NCI-H2171 treated with DMSO at 0.1 percent for 48 hours (cell line): ENCODE measurements at regions not wholly inside any gene's neighbourhood (a gene's known extent, or its start where the extent isn't known, plus 50 kb on each side); places are given as distances from the start of the nearest gene placed in this dataset.

Source experiments
- DNase-seq: peaks from one replicate; lab custom pipeline; 2025; lab: John Stamatoyannopoulos, UW

DNA sequence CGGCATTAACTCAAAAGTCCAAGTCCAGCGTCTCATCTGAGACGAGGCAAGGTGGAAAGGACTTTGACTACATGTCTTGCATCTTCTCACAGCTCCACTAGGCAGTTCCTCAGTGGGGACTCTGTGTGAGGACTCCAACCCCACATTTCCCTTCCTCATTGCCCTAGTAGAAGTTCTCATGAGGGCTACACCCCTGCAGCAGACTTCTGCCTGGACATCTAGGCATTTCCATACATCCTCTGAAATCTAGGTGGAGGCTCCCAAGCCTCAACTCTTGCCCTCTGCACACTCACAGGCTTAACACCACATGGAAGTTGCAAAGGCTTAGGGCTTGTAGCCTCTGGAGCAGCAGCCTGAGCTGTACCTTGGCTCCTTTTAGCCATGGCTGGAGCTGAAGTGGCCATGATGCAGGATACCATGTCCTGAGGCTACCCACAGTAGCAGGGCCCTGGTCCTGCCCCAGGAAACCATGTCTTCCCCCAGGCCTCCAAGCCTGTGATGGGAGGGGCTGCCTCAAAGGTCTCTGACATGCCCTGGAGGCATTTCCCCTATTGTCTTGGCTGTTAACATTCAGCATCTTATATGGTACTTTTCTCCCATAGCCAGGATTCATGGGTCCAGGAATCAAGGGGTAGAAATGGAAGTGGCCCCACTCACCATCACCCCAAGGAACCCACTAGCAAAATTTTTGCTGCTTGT, 194.6 kb upstream of the KCNG1 start:
- DNase-seq = no peak

DNA sequence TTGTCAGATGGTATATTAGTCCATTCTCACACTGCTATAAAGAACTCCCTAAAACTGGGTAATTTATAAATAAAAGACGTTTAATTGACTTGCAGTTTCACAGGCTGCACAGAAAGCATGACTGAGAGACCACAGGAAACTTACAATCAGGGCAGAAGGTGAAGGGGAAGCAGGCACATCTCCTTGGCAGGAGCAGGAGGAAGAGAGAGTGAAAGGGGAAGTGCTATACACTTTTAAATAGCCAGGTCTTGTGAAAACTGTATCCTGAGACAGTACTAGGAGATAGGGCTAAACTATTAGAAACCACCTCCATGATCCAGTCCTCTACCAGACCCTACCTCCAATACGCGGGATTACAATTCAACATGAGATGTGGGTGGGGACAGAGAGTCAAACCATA, 193.9 kb upstream of the KCNG1 start:
- no peak for DNase-seq

DNA sequence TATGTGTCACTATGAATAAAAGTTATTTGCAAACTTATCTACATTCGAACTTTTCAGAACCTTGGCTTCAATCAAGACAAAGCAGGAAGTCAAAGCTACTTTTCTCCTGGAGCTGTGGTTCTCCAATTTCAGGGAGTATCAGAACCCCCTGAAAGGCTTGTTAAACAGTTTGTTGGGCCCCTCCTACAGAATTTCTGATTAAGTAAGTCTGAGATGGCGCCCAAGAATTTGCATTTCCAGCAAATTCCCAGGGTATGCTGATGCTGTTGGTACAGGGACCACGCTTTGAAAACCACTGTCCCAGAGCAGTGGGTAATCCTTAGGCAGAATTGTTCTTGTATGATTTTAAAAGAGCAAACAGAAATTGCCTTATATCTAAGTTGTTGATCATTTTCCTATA, 189.9 kb upstream of the KCNG1 start:
- no peak for DNase-seq

DNA sequence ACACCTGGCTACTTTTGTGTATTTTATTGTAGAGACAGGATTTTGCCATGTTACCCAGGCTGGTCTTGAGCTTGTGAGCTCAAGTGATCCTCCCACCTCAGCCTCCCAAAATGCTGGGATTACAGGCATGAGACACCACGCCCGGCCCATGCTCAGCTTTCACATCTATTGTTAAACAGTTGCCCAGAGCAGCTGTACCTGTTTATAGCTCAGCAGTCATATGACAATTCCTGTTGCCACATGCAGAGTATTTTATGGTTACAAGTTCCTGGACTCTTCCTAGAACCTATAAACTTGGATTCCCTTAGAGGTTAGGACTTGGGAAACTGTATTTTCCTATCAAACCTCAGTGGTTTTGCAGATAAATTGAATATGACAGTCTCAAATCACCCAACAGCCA, 188.3 kb upstream of the KCNG1 start:
- DNase-seq = no peak

DNA sequence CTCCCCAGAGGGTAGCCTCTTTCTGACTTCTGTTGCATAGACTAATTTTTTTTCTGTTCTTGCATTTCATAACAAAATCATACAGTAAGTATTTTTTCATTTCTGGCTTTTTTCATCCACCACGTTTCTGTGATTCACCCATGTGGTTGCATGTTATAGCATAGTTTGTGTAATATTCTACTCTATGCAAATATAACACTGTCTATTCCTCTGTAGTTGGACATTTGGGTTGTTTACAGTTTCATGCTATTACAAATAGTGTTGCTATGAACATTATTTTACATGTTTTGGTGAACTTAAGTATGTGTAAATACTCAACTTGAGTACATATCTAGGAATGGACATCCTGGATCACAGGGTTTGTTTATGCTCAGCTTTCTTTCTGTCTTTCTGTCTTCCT, 187.2 kb upstream of the KCNG1 start:
- no peak for DNase-seq

DNA sequence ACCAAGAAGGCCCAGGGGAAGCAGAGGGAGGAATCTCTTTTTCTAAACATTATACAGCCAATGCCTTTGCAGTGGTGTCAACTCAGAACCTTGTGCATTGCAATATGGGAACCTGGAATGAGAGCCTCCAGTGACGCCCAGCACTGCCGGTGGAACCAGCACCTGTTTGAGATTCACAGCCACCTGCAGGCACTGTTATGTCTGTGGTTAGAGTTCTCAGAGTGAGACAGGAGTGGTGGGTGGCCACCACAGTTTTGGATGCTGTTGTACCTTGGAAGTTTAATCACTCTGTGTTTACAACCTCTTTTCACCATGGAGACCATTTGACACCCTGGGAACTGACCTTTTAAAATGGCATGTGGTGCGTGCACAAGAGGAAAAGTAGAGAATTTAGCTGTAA, 185.3 kb upstream of the KCNG1 start:
- DNase-seq = no peak

DNA sequence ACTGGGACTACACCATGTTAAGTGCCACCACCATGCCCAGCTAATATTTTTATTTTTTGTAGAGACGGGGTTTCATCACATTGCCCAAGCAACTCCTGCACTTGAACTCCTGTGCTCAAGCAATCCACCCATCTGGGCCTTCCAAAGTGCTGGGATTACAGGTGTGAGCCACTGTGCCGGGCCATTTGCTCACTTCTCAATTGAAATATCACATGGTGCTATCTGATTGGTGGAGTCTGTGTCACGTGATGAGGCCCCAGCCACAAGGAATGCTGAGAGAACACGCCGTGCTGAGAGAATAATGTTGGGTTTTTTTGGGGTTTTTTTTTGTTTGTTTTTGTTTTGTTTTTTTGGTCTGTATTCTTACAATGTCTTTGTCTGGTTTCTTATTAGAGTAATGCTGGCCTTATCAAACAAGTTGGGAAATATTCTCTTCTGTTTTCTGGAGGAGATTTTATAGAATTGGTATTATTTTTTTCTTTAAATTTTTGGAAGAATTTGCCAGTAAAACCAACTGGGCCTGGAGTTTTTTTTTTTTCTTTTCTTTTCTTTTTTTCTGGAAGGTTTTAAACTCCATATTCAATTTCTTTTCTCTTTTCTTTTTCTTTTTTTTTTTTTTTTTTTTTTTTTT, 183.2 kb upstream of the KCNG1 start:
- DNase-seq = no peak

DNA sequence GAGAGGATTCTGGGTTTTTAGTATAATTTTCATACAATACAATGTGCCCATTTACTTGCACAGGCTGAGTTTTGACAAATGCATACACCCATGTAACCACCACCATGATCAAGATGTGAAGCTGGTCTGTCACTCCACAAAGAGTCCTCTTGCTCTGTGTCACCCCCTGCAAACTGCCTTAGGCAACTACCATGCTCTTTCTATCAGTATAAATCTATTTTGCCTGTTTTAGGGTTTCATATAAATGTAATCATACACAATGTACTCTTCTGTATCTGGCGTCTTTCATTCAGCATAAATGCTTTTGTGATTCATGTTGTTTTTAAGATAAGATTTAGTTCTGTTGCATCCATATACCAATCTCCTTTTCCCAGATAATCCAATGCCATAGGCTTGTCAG, 181.9 kb upstream of the KCNG1 start:
- no peak for DNase-seq

DNA sequence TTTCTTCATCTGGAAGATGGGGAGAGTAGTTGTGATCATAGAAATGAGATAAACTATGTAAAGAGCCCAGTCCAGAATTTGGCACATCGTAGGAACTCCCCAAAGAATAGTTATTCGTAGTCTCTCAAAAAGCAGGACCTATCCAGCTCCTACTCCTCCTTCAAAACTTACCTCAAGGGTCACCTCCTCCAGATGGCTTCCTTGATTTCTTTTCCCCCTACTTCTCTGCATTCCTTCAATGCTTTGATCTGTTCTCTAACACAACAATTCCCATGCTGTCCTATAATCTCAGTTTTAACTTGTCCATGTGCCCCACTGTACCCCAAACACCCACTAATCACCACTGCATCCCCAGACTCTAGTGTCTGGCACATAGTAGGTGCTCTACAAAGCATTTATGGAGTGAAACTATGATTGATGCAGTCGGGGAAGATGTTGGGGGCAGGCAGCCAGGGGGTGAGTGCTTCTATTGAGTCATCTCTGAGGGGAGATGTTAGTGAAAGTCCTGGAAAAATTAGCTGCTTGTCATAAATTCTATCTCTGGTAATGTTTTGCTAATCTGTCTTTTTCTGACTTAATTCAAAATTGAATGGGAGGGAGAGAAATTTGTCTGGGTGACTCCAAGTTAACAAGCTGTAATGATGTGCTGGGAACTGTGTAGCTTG, 181.3 kb upstream of the KCNG1 start:
- no peak for DNase-seq

DNA sequence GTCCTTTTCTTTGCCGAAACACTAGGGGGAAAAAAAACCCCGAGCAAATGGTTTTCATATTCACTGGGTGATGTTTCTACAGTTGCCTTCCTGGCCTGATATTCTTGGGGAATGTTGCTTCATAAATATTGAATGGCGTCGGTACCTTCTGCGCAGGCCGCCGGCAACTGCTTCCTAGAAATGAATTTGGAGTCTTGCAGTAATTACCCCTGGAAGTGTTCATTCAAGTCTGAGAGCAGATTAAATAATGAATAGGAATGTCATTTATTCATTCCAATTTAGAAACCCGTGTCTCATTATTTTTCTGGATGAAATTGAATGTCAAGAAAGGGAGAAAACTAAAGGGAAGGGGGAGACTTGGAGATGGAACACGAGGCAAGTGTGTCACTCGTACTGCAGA, 179.4 kb upstream of the KCNG1 start:
- DNase-seq = no peak

DNA sequence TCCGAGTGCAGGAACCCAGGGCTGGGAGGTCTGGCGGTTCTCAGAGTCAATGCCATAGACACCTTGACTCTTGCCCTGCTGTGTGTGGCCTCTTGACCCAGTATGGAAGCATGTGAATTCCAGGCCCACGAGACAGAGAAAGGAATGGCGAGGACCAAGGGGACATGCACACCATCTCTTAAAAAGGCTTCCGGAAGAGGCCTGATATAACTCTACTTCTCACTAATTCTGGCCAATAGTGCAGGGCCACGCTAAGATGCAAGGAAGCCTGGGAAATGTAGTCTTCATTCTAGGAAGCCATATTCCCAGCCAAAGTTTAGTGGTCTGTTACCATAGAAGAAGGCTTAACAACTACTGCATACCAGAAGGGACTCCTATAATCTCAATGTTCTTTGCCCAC, 177.0 kb upstream of the KCNG1 start:
- no peak for DNase-seq

DNA sequence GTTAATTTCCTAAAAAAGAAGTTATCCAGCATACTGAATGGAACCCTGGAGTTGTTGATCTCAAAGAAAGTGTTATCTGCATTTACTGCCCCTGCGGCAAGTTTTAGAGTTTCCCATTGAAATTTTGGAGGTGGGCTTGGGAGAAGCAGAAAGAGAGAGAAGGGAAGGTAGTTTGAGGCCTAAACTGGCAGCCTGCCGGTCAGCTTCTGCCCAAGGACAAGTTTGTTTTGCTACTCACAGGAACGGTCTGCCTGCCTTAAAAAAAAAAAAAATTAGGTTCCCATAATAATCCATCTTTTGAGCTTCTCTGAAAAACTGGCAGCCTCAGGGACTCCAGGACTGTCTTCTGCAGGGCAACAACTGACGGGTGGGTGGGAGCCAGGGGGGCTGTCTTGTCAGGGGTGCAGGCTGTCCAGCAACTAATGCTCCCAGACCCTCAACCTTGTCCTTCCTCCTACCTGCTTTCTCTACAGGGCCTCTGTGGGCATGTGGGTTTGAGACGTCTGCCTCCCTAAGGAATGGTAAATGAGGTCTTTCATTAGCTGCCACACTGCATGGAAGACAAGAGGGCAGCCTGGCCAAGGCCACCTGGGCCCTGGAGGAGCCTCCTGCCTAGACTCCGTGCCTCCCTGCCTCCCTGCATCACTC, 176.1 kb upstream of the KCNG1 start:
- no peak for DNase-seq

DNA sequence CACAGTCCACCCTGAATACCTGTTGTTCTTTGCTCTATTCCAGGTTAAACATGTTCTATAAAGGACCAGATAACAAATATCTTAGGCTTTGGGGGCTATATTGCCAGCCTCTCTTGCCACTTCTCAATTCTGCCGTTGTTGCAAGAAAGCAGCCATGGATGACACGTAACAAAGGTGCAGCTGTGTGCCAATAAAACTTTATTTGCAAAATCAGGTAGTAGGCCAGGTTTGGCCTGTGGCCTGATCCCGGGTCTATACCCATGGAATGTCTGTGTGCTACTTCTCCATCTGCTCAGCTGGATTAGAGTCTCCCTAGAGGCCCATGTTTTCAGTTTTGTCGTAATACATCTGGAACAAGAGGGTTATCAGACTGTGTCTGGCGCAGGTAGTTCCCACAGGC, 175.3 kb upstream of the KCNG1 start:
- DNase-seq = no peak

DNA sequence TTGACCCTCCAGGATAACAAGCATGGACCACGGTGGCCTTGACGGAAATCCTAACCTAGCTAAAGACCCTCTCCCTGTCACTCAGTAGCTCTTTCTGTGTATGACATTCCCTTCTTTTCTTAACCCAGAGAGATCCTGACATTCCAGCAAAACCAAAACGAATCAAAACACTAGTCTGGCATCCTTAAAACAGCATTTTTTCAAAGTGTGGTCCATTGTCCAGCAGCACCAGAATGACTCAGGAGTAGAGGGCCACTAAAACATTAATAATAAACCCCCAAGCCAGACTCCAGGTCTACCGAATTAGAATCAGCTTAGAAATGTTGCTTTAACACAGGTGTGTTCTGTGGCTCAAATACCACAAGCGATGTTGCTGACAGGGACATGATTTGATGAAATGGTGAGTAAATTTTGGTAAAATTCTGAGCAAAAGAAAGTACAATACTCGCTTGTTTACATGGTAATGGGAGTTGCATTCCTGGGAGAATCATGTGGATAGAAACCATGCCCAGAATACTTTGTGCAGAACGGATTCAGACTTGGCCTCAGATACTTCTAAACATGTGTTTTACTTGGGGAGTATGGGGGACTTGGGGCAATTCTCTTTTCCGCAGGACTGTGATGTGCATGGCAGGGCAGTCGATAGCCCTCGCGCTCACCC, 174.2 kb upstream of the KCNG1 start:
- DNase-seq = no peak

DNA sequence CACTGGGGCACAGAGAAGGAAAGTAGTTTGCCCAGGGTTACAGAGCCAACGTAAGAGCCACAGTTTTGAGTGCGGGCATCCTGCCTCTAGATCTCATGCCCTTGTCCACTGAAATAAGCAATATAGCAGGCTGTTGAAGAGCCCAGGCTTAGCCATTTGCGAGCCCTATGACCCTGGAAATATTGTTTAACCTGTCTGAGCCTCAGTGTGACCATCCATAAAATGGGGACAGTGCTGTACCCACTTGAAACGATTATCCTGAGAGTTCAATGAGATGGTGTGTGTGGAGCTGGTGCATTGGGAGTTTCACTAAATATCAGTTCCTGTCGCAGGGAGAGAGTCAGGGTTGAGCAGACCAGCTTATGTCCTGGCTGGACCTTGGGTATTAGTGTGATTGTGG, 173.1 kb upstream of the KCNG1 start:
- no peak for DNase-seq

DNA sequence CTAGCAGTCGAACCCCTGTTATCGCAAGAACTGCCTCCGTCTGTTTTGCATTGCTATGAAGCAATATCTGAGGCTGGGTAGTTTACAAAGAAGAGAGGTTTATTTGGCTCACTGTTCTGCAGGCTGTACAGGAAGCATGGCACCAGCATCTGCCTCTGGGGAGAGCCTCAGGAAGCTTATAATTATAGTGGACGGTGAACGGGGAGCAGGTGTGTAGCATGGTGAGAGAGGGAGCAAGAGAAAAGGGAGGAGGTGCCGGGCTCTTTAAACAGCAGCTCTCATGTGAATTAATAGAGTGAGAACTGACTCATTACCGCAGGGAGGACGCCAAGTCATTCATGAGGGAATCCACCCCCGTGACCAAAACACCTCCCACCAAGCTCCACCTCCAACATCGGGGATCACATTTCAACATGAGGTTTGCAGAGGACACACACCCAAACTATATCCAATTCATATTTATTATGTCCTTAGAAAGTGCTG, 172.6 kb upstream of the KCNG1 start:
- peak; percentile 24 for DNase-seq

DNA sequence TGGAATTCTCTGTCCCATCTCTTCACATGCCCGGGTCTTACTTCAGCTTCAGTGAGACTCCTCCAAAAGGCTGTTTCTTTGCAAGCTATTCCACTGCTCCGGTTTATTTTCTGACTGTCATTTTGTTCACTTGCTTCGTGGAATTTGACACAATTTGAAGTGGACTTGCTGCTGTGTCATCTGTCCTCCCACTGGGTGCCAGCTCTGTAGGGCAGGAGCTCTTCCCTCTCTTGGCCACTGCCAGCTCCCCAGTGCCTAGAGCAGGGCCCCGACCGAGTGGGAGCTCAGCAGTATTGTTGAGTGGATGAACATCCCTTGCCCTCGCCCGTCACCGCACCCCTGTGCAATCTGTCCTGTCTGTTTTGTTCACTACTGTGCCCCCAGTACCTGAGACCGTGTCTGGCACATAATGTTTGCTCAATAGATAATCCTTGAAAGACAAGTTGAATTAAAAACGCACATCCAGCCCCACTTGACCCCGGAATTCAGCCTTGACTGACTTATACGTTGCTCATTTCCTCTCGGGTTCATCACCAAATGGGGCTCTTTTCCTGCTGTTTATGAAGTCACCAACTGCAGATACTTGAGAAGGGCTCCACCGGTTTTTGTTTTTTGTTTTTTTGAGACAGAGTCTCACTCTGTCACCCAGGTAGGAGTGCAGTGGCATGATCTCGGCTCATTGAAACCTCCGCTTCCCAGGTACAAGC, 170.3 kb upstream of the KCNG1 start:
- no peak for DNase-seq

DNA sequence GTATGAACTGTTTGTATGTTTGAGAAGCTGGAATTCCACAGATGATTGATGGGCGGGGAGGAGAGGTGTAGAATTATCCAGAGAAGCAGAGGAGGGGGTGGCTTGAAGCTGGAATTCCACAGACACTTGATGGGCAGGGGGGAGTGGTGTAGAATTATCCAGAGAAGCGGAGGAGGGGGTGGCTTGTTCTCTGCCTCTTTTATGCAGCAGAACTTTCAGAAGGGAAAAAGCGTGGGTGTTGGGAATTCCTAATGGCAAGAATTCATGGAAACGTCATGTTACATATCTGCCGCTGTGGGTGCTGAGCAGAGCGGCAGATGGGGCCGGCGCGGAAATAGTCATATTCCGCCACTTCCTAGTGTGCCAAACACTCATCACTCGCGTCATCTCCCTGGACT, 167.9 kb upstream of the KCNG1 start:
- no peak for DNase-seq

DNA sequence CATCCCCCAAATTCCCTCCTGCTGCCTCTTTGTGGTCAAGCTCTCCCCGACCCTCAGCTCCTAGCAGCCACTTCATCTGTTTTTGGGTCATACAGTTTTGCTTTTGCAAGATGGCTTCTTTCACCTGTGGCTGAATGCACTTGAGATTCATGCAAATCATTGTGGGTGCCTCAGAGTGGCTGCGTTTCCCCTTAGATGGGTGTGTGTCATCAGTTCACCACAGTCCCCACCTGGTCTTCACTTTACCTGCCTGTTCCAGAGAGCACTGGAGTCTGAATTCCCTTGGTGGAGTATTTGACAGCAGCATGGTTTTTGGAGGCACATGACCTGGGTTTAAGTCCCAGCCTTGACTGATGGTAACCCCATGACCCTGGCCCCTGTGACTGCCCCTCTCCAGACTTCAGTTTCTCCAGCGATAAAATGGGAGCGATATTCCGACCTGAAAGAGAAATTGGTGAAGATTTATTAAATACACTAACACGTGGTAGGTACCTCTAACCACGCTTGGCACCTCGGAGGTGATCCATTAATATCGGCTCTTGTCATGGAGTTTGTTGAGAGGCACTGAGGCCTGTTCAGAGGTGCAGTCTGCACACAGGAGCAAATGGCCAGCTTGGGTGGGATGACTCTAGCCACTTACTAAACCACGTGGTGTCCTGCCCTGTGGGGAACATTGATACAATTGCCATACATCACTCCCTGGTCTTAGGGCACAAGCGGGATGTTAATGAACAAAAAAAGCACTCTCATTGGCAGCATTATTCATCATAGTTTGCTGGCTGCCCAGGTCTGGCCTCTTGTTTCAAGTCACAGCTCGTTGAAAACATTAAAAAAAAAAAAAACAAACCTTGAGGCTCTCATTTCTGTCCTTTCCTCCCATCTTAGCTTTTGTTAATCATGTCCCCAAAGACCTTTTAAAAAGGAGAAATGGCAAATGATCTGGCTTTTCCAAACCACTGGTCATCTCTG, 167.2 kb upstream of the KCNG1 start:
- DNase-seq = no peak

DNA sequence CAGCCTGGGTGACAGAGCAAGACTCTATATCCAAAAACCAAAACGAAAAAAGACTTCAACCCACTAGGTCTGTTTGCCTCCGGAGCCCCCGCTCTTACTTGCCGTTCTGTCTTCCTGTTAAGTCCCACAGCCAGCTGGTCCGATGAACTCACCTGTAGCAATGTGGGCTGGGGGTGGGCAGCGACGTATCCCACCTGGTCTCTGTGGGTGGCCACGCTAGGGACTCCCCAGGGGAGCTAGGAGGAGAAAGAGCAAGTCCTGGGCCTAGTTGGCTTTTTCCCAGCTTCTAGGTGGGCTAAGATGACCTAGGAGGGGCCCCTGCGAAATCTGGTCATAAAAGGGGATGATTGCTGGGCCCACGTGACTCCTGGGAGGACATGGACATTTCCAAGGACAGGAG, 166.0 kb upstream of the KCNG1 start:
- DNase-seq = no peak

DNA sequence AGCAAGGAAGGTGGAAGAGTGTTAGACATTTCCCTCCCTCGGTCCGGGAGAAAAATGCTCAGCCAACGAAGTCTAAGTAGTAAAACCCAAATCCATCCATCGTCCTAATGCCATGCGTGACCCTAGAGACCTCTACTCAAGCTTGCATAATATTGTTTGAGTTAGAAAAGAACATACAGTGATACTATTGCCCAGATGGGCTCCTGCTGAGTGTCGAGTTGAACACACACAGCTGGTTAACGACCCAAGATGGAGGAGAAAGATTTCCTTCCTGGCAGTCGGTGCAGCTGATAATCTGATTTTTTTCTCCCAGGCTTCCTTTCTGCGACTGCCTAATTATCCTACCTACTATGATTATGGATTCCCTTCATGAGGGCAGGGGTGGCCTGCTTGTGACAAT, 164.4 kb upstream of the KCNG1 start:
- DNase-seq = peak; percentile 46
